ENCODE measurements at regions not wholly inside any gene's neighbourhood (a gene's known extent, or its start where the extent isn't known, plus 50 kb on each side); places are given as distances from the start of the nearest gene placed in this dataset.

GRCh38 chr10:44848211-44848610 is 62.9 kb upstream of the TMEM72 start:
- TF ChIP-seq, protein P1, sequence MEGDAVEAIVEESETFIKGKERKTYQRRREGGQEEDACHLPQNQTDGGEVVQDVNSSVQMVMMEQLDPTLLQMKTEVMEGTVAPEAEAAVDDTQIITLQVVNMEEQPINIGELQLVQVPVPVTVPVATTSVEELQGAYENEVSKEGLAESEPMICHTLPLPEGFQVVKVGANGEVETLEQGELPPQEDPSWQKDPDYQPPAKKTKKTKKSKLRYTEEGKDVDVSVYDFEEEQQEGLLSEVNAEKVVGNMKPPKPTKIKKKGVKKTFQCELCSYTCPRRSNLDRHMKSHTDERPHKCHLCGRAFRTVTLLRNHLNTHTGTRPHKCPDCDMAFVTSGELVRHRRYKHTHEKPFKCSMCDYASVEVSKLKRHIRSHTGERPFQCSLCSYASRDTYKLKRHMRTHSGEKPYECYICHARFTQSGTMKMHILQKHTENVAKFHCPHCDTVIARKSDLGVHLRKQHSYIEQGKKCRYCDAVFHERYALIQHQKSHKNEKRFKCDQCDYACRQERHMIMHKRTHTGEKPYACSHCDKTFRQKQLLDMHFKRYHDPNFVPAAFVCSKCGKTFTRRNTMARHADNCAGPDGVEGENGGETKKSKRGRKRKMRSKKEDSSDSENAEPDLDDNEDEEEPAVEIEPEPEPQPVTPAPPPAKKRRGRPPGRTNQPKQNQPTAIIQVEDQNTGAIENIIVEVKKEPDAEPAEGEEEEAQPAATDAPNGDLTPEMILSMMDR (IDR thresholded peaks at IDR 0.05; ENCODE audit: low read depth, low read length, missing control alignments) = no peak
- no peak for DNase-seq (ENCODE audit: low read depth)
- no peak overlapping the region for H3K4me3 ChIP-seq (ENCODE audit: low read depth, low read length)

DNA sequence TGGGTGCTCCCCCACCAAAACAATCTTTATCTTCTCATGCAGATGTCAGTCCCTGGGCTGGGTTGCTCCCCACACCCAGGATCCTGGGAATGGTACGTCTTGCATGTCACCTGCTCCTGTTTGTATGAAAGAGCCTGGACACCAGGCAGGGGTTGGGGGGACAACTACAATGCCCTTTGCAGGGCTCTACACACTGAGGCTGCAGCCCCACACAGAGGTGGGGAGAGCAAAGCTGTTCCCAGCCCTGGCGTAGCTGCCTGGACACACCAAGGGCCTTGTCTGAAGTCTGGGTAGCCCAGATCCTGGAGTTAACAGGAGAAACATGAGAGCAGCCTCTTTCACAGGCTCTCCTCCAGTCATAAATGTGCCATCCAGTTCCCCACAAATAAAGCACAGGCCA is 61.2 kb upstream of the TMEM72 start:
- TF ChIP-seq, protein P1 (IDR thresholded peaks at IDR 0.05; ENCODE audit: low read depth, low read length, missing control alignments) = no peak
- no peak overlapping the region for H3K4me3 ChIP-seq (ENCODE audit: low read depth, low read length)
- DNase-seq (ENCODE audit: low read depth) = no peak

DNA sequence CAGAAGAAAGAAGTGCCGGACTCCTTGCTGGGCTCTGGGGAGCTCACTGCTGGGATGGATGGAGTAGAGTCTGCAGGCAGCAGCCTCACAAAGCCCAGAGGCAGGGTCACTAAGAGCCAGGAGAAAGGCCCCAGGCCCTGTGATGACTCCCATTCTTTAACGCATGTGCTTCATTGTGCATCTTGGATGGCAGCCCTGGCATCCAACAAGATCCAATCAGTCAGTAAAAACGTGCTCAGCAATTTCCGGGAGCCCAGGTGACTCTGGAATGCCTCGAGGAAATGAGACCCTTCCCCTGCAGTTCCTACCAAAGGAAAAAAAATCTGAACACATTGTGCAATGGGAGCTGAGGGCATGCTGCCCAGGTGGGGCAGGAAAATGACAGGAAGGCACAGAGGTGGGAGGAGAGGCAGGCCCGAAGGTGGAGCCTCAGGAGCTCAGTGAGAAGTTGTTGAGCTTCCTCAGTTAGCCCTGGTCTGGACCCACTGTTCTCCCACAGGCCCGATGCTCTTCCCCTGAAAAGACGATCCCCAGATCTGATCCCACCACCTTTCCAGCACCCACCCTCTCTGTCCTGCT is 60.7 kb upstream of the TMEM72 start:
- DNase-seq (ENCODE audit: low read depth) = no peak
- TF ChIP-seq, protein P1 (IDR thresholded peaks at IDR 0.05; ENCODE audit: low read depth, low read length, missing control alignments) = no peak
- H3K4me3 ChIP-seq (ENCODE audit: low read depth, low read length) = no peak overlapping the region

- DNase-seq (ENCODE audit: low read depth) = no peak
- H3K4me3 ChIP-seq (ENCODE audit: low read depth, low read length) = no peak overlapping the region
- TF ChIP-seq, protein P1 (IDR thresholded peaks at IDR 0.05; ENCODE audit: low read depth, low read length, missing control alignments) = no peak
Observed at GRCh38 chr10:44851413-44851812, 59.7 kb upstream of the TMEM72 start.

- H3K4me3 ChIP-seq (ENCODE audit: low read depth, low read length) = no peak overlapping the region
- no peak for DNase-seq (ENCODE audit: low read depth)
Observed at GRCh38 chr10:44851881-44852280, 59.3 kb upstream of the TMEM72 start.

DNA sequence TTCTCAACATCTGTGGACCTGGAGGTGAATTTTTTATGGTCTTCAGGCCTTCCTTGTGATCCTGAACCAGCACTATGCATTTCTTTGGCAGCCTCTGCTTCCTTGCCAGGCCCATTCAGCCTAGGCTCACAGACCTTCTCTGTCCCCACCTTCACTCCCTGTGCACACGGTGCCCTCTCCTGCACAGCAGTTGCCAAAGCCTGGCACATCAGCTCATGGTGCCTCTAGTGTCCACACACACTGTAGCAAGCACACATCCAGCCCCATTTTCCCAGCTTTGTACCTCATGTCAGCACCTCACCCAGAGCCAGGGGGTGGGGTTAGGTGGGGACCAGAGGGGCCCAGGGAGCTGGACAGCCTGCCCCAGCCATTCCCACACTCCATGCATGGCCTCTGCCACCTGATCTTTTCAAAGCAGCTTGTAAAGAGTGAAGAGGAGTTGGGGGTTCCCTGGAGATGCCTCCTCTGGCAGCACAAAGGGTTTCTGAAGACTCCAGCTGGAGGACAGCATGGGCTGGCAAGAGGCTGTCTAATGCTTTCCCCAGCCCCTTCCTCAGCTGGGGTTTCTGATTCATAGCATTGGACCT is 57.9 kb upstream of the TMEM72 start:
- no peak overlapping the region for H3K4me3 ChIP-seq (ENCODE audit: low read depth, low read length)
- no peak for DNase-seq (ENCODE audit: low read depth)
- TF ChIP-seq, protein P1 (IDR thresholded peaks at IDR 0.05; ENCODE audit: low read depth, low read length, missing control alignments) = no peak

More at GRCh38 chr10:44851881-44852280, 59.3 kb upstream of the TMEM72 start:
- TF ChIP-seq, protein P1 (IDR thresholded peaks at IDR 0.05; ENCODE audit: low read depth, low read length, missing control alignments) = no peak

GRCh38 chr10:44853796-44854195 is 57.3 kb upstream of the TMEM72 start:
- DNase-seq (ENCODE audit: low read depth) = no peak
- H3K4me3 ChIP-seq (ENCODE audit: low read depth, low read length) = no peak overlapping the region
- TF ChIP-seq, protein P1 (IDR thresholded peaks at IDR 0.05; ENCODE audit: low read depth, low read length, missing control alignments) = no peak

Measured in GM12864 (cell line).